GM18873 (cell line): ENCODE measurements at regions not wholly inside any gene's neighbourhood (a gene's known extent, or its start where the extent isn't known, plus 50 kb on each side); places are given as distances from the start of the nearest gene placed in this dataset.
A peak's percentile ranks its signal among the peaks of the same experiment; 100 is the strongest.
"Not testable (repeated sequence)": the region's sequence is repeated elsewhere in the genome, so short reads cannot be mapped to it uniquely, and the experiment has no call there.

Experiments
- ATAC-seq: cut with Tn5 transposase; IDR thresholded peaks from one replicate; pipeline ENCODE4 v1.9.1; 2021; ENCODE audit warnings: mild to moderate bottlenecking, moderate library complexity, moderate number of reproducible peaks; ENCODE audit not compliant: unreplicated experiment, low FRiP score

- not testable (repeated sequence) for ATAC-seq
These were observed 914.7 kb downstream of the FOXD4L5 start for GRCh38 chr9:64370344-64370743.

DNA sequence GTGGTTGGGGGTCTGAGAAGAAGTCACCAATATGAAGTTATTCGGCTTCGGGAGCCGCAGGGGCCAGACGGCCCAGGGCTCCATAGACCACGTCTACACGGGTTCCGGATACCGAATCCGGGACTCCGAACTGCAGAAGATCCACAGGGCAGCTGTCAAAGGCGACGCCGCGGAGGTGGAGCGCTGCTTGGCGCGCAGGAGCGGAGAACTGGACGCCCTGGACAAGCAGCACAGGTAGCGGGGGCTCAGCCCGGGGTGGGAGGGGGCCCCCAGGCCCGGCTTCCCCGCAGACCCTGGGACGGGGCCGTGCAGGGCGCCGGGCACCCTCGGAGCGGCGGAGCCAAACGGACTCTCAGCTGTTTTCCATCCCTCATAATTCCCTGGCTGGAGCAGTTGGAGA is 915.4 kb downstream of the FOXD4L5 start:
- ATAC-seq, result not testable (repeated sequence)

GRCh38 chr9:64369114-64369513 is 915.9 kb downstream of the FOXD4L5 start:
- peak; percentile 100 for ATAC-seq

DNA sequence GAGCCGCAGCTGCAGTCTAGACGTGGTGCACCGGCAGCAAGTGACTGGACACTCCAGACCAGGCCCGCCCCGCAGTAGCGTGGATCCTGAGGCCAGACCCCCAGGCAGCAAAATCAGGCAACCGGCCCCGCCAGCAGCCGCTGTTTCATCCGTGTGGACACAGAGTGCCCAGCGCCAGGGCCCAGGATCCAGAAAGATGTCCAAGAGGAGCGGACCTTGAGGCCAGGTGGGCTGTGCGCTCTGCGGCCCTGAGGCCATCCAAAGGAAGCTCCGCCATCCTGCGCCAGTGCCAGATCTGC is 916.4 kb downstream of the FOXD4L5 start:
- ATAC-seq, result not testable (repeated sequence)

- not testable (repeated sequence) for ATAC-seq
These were observed 917.0 kb downstream of the FOXD4L5 start for GRCh38 chr9:64367826-64368643.
